ENCODE measurements at regions not wholly inside any gene's neighbourhood (a gene's known extent, or its start where the extent isn't known, plus 50 kb on each side); places are given as distances from the start of the nearest gene placed in this dataset.

DNA sequence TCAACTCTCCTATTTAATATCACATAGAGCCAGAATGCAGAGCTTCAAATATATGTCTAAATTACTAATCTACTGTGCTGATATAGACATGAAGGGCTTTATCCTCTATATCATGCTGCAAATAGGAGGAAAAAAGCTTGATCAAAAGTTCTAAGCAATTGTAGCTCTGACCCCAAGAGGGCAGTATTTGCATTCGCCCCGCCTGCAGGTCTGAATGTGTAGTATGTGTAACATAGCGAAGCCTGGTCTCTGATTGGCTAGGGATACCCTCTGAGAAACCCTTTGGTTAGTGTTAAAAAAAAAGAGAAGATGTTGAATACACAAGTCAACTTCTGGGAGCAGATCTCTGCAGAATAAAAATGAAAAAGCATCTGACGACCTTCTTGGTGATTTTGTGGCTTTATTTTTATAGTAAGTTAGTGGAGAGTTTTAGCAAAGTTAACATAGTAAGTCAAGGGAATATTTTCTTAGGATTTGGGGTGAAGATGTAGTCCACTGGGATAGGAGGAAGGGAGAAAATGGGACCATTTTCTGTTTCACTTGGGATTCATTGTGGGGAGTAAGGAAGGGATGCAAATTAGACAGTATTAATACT lies 151.6 kb upstream of the OR4E1 start:
- TF ChIP-seq, protein P1, sequence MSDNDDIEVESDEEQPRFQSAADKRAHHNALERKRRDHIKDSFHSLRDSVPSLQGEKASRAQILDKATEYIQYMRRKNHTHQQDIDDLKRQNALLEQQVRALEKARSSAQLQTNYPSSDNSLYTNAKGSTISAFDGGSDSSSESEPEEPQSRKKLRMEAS (IDR thresholded peaks at IDR 0.05), result no peak
- no peak for TF ChIP-seq TAF1 (IDR thresholded peaks at IDR 0.05; ENCODE audit: low read depth)
